NCI-H2081 treated with DMSO at 0.1 percent for 48 hours (cell line): ENCODE measurements at regions not wholly inside any gene's neighbourhood (a gene's known extent, or its start where the extent isn't known, plus 50 kb on each side); places are given as distances from the start of the nearest gene placed in this dataset.
"Not testable (repeated sequence)": the region's sequence is repeated elsewhere in the genome, so short reads cannot be mapped to it uniquely, and the experiment has no call there.

Source experiments
- DNase-seq: peaks from one replicate; lab custom pipeline; 2025; lab: John Stamatoyannopoulos, UW

DNA sequence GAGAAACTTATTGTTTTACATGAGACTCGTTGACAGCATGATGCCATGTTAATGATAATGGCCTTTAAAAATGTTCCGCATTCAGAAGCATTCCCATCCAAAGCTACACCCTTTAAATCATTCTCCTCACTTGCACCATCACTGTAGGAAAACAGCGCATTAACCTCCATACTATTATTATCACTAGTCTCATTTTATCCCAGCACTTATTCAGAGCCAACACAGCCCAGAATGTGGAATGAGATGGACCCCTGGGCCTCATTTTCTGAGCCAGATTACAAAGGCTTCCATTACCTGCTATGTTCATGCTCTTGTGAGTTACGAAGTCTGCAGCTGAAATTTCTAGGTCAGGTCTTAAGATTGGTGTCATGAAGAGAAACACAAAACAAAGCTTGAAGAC is 159.4 kb downstream of the HS3ST3A1 start:
- no peak for DNase-seq

DNA sequence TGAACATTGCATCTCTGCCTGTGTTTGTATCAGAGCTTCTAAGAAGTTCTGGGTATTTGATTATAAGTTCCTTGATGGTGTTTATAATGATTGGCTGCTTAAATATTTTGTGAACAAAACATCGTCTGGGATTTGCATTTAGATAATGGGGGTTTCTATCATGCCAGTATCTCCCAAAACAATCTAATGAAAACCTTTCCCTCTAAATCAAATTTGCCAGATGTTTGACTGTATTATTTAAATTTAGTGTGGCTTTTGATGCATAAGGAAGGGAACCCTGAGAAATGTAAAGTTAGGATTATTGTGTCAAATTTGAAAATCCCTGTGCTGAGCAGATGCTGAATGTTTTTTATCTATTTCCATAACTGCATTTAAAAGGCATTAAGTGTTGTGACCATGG is 159.9 kb downstream of the HS3ST3A1 start:
- no peak for DNase-seq

DNA sequence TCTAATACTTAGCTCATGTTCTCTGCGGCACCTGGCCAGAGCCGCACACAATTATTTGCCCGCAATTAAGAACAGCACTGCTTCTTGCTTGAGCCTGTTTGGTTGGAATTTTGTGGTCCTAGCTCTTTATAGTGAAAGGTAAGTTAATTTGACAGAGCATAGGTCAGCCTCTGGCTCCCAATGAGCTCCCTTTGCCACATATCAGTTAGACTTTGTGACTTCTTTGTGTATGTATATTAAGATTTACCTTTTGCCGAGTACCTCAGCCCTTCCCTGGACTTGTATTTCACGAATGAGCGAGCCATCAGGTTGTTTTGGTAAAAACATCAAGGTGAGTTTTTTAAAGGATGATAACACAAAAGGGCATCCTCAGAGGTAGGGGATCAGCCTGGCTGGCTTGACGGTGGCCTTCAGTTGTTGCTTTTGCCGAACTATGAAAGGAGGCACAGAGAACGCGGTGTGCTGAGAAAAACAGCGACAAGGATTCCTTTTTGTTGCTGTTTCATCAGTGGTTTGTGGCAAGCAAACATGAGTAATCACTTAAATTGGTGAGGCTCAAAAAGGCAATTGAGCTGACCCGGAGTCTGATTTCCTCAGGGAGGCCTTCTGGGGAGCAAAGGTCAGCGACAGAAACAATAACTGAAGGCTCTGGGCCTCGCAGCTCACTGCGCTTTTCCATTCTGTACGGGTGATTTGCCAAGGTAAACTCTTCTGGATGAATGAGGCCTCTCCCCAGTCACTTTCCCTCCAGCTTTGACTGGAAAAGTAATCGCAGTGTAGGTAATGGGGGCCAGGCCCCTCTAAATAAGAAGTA is 163.6 kb downstream of the HS3ST3A1 start:
- DNase-seq, result no peak

DNA sequence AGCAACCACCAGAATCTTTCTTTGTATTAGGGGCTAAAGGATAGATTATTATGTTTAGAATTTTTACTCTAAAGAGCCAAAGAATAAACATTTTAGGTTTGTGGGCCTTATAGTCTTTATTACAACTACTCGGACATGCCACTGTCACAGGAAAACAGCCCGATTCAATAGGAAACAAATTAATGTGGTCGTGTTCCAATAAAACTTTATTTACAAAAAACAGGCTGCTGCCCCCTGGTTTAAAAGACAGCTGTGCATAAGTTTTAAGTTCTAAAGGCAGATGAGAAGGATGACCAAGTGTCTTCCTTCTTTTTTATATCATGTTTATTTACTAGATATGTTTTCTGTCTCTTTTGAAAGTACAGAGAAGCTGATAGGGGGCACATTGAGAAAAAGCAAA is 166.5 kb downstream of the HS3ST3A1 start:
- DNase-seq, result no peak

DNA sequence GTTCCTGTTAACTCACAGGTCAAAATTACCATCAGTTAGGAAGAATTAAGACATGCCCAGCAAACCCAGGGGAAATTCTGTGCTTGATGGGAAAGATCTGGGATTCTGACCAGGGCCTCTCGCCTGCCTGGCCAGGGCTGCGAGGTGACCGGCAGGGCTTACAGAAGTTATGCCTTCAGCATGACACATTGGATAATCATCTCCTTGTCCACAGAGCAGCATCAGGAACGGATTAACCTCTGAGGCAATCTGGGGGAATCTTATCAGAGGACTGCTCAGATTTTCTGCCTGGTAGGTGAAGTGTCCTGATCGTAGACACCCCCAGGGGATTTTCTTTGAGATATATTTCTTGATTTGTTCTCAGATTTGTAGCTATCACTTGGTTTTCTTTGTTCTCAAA is 172.5 kb downstream of the HS3ST3A1 start:
- no peak for DNase-seq

DNA sequence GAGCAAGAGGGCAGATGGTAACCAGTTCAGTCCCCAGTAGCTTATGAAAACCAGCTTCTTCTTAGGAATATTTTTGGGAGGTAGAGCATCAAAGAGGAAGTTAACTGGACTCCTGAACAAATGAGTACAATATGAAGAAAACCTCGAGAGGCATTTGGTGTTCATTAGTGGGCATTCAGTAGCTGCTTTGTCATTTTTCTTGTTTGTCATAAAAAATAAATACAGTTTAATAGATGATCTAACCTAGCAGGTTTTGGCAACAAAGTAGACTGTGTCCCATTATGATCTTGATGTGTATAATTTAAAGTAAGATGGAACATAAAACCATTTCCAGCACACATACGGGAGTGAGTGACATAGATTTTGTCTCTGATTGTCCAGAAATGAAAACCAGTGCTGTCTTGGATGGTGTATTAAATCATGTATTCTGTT is 173.1 kb downstream of the HS3ST3A1 start:
- DNase-seq, result no peak

DNA sequence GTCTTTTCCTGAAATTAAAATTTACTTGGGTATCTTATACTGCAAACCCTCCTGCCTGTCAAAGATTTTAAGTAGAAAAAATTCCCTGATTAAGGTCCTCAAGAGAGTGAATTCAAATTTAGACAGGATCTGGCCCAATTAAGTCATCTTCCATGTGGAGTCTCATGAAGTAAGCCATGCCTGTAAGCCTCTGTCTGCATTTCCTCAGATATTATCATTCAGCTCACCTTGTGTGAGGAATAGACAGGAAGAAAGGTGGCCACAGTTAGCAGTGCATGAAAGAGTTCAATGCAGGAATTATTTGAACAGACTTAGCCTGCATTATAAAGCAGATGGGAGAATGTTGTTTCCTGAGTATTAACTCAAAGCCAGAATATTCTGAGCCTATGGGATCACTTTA is 174.7 kb downstream of the HS3ST3A1 start:
- no peak for DNase-seq

DNA sequence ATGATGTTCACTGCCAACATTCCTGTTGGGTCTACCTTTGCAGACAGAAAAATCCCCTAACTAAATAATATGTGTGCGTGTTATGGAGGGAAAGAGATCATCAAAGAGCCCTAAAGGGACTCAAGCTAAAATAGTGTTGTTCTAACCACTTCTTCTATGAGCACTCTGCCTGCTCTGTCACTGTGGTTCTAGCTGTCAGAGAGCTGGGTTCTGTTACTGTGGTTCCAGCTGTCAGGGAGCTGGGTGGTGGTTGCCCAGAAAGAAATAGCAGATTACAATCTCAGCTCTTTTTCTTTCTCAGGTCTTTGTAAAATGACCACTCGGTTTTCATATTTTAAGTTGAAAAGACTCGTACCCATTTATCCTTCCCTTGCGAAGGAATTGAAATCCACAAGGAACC is 176.3 kb downstream of the HS3ST3A1 start:
- no peak for DNase-seq

DNA sequence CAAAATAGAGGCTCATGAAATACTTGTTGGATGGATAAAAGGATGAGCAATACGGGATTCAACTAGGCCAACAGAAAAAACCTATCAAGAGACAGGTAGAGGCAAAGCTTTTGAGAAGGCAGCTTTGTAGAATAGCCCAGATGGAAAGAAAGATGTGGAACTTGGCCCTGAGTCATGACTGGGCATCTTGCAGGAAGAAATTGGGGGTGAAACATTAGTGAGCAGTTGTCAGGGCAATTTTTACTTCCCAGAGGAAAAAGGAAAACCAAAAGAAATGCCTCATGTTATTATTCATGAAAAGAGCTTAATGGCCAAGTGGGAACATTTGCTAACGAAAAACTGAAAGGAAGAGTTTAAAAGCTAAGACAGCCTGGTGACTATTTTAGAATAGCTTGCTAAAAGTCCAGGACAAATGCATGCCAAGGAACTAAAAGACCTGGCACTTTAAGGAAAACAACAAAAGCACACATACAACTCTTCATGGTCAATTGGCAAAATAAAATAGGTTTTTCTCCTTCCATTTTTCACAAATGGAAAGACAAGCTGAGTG is 180.1 kb downstream of the HS3ST3A1 start:
- DNase-seq, result no peak

DNA sequence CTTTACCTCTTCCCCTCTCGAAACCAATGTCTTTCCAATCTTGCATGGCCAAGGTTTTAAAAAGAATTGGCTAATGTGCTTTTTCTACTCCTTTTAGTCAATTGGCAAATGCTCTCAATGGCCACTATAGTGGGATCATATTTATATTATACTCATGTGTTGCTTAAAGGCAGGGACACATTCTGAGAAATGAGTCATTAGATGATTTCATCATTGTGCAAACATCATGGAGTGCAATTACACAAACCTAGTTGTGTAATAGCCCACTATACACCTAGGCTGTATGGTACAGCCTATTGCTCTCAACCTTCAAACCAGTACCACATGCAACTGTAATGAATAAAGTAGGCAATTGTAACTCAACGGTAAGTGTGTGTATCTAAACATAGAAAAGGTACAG is 180.9 kb downstream of the HS3ST3A1 start:
- DNase-seq, result no peak

DNA sequence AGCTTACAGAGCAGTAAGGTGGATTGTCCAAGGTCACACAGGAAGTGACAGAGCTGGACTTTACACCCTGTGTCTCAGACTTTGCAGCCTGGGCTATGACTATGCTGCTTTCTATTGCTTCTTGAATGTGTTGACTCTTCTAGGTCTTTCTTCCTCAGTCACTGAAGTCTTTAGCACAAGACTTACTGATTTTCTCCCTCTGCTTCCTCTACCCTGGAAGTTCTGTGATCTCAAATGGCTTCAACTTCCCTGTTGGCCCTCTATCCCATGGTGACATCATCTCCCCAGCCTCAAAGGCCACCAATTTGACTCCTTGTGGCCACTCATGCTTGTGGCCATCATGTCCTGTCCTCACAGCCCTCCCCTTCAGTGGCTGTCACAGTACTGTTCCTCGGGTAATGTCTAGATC is 181.3 kb downstream of the HS3ST3A1 start:
- no peak for DNase-seq

DNA sequence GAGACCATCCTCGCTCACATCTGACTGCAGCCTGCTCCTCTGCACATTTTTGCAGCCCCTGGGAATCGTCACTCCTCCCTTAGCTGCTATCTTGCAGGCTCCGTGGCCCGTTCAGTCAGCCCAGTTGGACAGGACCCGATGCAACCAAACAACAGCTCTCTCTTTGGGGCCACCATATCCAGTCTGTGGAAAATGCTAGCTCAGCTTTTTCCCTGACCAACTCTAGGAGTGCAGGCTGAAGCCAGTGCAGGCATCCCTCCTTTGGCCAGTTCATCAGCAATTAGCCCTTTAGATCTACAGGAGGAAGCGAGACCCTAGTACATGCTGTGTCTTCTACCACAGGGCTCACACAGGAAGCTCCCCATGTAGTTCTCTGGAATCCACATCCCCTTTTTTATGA is 182.1 kb downstream of the HS3ST3A1 start:
- DNase-seq, result no peak

DNA sequence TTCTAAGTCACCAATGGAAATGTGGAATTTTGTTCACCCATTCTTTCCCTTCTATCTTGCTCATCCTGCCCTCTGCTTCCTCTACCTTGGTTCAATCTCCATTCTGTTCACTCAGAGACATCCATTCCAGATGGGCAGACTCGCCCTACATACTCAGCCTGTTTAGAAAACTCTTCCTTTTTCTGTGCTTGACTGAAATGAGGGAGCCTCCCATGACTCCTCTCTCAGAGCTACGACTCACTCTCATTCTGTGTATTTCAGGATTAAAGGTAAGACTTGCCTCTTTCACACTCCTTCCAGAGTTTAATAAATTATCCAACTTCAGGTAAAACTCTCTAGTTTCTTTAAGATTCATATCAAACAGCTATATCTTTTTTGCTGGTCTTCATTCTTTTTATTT is 182.8 kb downstream of the HS3ST3A1 start:
- DNase-seq, result no peak

DNA sequence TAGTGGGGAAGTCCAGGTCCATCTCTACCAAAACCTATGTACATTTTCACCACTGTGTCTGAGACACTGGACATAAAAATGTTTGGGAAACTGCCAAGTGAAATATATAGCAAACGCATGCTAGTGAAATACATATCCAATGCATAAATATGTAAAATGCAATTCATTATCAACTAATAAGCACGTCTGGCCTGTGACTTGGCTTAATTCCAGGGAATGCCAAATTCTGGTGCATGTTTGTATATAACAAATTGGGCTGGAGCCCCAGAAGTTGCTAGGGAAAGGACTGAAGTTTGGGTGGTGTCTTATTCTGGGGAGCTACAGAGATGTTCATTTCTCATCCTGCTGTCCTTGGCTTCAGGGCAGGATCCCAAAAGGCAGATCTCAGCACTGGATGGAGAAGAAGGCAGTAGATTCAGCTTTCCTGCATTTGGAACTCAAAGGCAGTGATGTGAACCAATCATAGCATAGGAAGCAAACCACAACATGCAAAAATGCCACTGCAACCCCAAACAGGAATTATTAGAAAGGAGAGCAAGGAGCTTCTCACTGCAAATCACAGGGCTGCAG is 184.3 kb downstream of the HS3ST3A1 start:
- no peak for DNase-seq

DNA sequence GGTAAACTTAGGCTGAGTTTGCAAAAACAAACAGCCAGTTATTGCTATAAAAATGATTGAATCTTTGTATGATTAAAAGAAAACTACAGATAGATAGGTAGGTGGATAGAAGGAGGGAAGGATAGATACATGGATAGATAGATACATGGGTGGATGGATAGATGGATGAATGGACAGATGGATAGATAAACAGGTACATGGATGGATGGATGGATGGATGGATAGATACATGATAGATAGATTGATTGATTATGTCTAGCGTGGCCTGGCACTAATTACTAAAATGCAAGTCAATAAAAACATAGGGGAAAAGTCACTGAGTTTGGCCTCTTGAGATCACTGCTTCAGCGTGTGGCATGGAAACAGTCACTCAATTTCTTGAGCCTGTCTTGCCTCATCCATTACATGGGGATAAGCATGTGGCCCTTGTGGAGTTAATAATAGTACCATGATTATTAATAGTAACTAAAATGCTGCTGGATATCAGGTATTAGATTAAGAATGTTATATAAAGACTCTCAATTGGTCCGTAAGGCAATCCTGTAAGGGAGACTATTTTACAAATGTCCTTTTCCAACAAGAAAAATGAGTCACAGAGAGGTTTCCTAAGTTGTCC is 184.9 kb downstream of the HS3ST3A1 start:
- no peak for DNase-seq

DNA sequence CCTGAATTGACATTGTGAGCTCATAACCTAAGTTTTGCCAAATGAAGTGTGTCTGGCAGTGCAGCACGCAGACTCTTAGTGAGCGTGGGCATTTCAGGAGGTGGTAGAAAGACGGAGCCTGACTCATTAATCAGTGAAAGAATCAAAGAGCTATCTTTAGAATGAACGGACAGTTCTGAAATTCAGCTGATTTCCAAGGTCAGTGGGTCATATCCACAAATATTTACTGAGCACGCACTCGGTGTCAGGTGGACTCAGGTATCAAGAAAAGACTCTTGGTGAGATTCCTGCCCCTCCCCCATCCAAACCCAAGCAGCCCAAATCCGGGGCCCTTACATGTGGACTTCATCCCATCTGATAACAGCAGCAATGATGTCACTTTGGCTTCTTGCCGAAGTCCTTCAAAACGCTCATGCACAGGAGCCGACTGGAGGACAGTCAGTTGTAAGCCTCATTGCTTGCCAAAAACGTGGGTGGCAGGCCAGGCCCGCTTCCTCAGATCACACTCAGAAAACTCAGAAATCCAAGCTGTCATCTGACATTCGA is 185.8 kb downstream of the HS3ST3A1 start:
- DNase-seq, result no peak

DNA sequence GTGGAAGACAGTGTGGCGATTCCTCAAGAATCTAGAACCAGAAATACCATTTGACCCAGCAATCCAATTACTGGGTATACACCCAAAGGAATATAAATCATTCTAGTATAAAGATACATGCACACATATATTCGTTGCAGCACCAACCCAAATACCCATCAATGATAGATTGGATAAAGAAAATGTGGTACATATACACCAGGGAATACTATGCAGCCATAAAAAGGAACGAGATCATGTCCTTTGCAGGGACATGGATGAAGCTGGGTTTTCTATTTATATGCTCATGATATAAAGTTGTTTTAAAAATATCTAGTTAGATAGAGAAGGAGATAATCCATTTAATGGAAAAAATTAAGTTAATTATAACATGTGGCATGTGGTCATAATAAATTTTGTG is 186.5 kb downstream of the HS3ST3A1 start:
- DNase-seq, result not testable (repeated sequence)

DNA sequence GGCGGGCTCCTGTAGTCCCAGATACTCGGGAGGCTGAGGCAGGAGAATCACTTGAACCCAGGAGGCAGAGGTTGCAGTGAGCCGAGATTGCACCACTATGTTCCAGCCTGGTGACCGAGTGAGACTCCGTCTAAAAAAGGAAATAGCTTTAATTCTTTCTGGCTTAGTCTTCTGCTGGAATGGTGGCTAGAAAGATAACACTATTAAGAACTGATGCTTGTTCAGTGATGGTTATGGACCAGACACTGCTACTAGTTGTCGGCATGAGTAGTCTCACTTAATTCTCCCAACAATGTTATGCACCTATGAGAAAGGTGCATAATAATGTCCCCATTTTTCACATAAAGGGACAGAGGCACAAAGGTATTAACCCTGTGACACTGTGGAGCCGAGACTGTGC is 188.7 kb downstream of the HS3ST3A1 start:
- no peak for DNase-seq

DNA sequence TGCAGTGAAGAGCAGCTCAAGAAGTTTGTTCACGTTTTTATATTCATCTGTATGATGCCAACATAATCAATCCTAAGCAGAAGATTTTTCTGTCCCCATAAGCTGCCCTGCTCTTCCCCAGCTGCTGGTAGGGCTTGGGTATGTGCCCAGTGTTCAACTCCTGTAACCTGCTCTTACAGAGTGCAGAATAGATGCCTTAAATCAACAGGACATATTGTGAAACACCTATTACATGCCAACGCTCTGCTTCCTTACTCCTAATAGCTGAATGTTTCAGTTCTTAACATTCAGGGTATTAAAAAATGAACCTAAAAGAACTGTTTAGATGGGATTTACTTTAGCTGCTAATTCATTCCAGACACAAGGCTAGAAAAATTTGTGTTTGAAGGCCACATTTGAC is 190.9 kb downstream of the HS3ST3A1 start:
- no peak for DNase-seq

DNA sequence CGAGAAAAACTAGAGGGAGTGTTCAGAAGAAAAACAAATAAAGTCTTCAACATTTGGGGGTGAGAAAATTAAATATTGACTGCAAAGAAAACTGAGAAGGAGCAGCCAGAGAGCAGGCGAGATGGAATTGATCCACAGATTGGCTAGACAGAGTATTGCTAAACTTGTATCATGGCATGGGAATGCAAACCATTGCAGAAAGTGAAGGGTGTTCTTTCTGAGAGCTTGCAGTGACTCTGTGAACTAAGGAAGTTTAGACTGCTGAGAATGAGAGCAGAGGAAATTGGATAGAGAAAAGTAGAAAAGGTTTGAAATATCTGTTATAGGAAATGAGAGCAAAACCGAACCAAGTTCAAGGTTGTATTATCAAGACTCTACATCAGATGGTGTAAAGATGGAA is 191.5 kb downstream of the HS3ST3A1 start:
- DNase-seq, result no peak

DNA sequence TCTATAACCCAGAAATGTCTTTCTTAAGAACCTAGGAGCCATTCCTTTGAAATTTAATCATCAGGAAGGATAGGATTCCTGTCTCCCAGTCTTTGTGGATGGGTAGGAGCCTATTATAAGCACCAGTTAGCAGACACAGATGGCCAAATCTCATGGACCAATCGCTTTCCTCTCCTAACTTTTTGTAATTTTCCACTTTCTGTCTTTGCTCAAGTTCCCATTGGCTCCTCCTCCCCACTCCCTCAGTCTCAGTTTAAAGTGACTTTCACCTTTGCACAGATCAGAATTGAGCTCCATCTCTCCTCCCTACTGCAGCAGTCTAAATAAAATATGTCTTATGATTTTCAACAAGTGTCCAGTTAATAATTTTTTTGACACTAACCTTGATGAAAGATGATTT is 192.3 kb downstream of the HS3ST3A1 start:
- DNase-seq, result no peak

DNA sequence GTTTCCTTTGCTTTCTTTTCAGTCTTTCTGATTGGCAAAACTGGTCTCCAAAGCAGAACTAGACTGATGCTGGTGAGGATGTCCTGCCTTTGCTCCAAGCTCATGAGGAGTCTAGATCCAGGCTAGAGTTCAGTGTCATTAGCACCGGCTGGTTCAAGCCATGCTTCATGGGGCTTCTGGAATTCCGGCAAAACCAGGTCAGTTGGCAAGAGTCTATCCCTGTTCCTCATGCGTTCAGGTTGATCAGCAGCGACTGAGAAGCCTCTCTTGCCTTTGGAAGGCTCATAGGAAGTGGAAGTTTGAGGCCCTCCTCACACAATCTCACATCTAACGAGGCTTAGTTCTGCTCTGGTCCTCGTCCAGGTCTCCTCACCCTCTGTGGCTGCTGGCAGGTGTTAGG is 194.3 kb downstream of the HS3ST3A1 start:
- DNase-seq, result no peak

DNA sequence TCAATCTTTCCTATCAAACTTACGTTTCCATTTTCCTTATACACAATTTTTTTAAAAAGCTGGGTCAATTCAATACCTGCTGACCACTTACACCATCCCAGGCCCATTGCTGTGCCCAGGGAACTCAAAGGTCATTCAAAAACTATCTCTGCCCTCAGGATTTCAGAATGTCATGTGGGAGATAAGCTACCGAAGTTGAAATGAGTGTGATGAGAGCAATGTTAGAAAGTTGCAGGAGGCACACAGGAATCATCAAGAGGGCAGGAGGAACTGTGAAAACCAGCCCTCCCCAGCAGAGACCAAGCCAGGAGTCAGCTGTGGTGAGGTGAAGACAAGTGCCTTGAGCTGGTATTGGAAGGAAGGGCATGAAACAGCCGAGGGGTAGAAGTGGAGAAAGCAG is 195.9 kb downstream of the HS3ST3A1 start:
- no peak for DNase-seq
